Gastrocnemius medialis (tissue), 4 donors: ENCODE measurements at regions not wholly inside any gene's neighbourhood (a gene's known extent, or its start where the extent isn't known, plus 50 kb on each side); places are given as distances from the start of the nearest gene placed in this dataset.

Experiments used
- CTCF ChIP-seq, 5 experiments: fragments of 450-650 bp in 3 of 5; fragments of 200-600 bp in 2 of 5; sonication (generic) in 2 of 5; IDR thresholded peaks in 4 of 5; conservative IDR thresholded peaks in 1 of 5; 1 replicate in 4 of 5; 2 replicates in 1 of 5; pipeline ENCODE4 v1.5.1; 2016 to 2019; ENCODE audit warnings: antibody characterized with exemption in 5 of 5, mild to moderate bottlenecking in 3 of 5, moderate library complexity in 3 of 5
- POLR2A ChIP-seq, 2 donors: fragments of 450-650 bp; IDR thresholded peaks; one replicate each; pipeline ENCODE4 v1.6.1; 2017; ENCODE audit warnings: antibody characterized with exemption in 2 of 2, mild to moderate bottlenecking in 2 of 2, moderate library complexity in 2 of 2

GRCh38 chr2:38153476-38154135, 77.7 kb upstream of the CYP1B1 start:
- TF ChIP-seq CTCF (IDR thresholded peaks at IDR 0.05 in 4 of 5, conservative IDR thresholded peaks at IDR 0.05 in 1 of 5) = no peak
- TF ChIP-seq POLR2A (IDR thresholded peaks at IDR 0.05) = no peak
